ENCODE measurements at regions not wholly inside any gene's neighbourhood (a gene's known extent, or its start where the extent isn't known, plus 50 kb on each side); places are given as distances from the start of the nearest gene placed in this dataset.

GRCh38 chr1:101739146-101739545, 257.6 kb downstream of the OLFM3 start:
- ChIA-PET CTCF (no interaction called here), POLR2A (no interaction called here)
- no peak for DNase-seq (ENCODE audit: low read depth in 1 of 2, low spot score in 1 of 2)
- H3K4me3 ChIP-seq, result no peak overlapping the region
- no peak for FAIRE-seq
- H3K9me3 ChIP-seq, result no peaks in the 10 kb centered on the region
- no peaks in the 10 kb centered on the region for H3K4me1 ChIP-seq
- ATAC-seq, result no peak
- WGBS (ENCODE audit: missing lambda C conversion rate), result 34% methylated on average over 5 of the region's 6 CpGs
- H3K27ac ChIP-seq, result no peak overlapping the region
- no peak overlapping the region for H3K4me2 ChIP-seq
- no peak for TF ChIP-seq KDM5A (IDR thresholded peaks at IDR 0.05)
- TF ChIP-seq CTCF (IDR thresholded peaks at IDR 0.05), result no peak
- no peak for TF ChIP-seq JUNB (IDR thresholded peaks at IDR 0.05)
- TF ChIP-seq JUN (IDR thresholded peaks at IDR 0.05), result no peak
- no peak for TF ChIP-seq USF2 (IDR thresholded peaks at IDR 0.05)
- TF ChIP-seq HOXB13 (CRISPR knock-in tag; IDR thresholded peaks at IDR 0.05; ENCODE audit: low read depth), result no peak
- TF ChIP-seq CBX8 (IDR thresholded peaks at IDR 0.05), result no peak
- no peak for TF ChIP-seq ELK1 (IDR thresholded peaks at IDR 0.05; ENCODE audit: low read depth, low read length)
- no peak for TF ChIP-seq NR3C1 (IDR thresholded peaks at IDR 0.05)
- no peak for TF ChIP-seq ZFP36 (IDR thresholded peaks at IDR 0.05; ENCODE audit: borderline replicate concordance, partially characterized antibody)
- no peak for TF ChIP-seq SMC3 (IDR thresholded peaks at IDR 0.05)
- no peak for TF ChIP-seq POLR2AphosphoS2 (conservative IDR thresholded peaks at IDR 0.05; ENCODE audit: low read length)
- no peak for TF ChIP-seq RARB (CRISPR knock-in tag; IDR thresholded peaks at IDR 0.05)
- TF ChIP-seq MYC (IDR thresholded peaks at IDR 0.05; ENCODE audit: borderline replicate concordance, low read length), result no peak
- no peak for TF ChIP-seq MAZ (IDR thresholded peaks at IDR 0.05; ENCODE audit: borderline replicate concordance, low read depth, low read length)
- TF ChIP-seq MAFK (IDR thresholded peaks at IDR 0.05; ENCODE audit: partially characterized antibody), result no peak
- no peak for TF ChIP-seq CHD4 (IDR thresholded peaks at IDR 0.05; ENCODE audit: borderline replicate concordance)
- TF ChIP-seq E2F6 (IDR thresholded peaks at IDR 0.05; ENCODE audit: borderline replicate concordance, low read depth), result no peak
- TF ChIP-seq TFCP2L1 (CRISPR knock-in tag; IDR thresholded peaks at IDR 0.05), result no peak

GRCh38 chr1:101739826-101740330, 256.8 kb downstream of the OLFM3 start:
- Histone ChIP-seq H3K4me1 (no peaks in the 10 kb centered on the region), H3K4me2 (no peak overlapping the region), H3K27ac (no peak overlapping the region), H3K4me3 (no peak overlapping the region), H3K9me3 (no peaks in the 10 kb centered on the region)
- POLR2A ChIA-PET, result no interaction called here
- CTCF ChIA-PET, result no interaction called here
- no peak for DNase-seq (ENCODE audit: low read depth in 1 of 2, low spot score in 1 of 2)
- ATAC-seq, result no peak
- FAIRE-seq, result no peak
- WGBS (ENCODE audit: missing lambda C conversion rate), result 20% methylated on average over 1 of the region's 1 CpG
- TF ChIP-seq E2F6 (IDR thresholded peaks at IDR 0.05; ENCODE audit: borderline replicate concordance, low read depth) (no peak), ZNF302 (CRISPR knock-in tag; IDR thresholded peaks at IDR 0.05) (no peak), KDM1A (IDR thresholded peaks at IDR 0.05; ENCODE audit: low read depth) (no peak), JUN (IDR thresholded peaks at IDR 0.05) (no peak), ESRRA (IDR thresholded peaks at IDR 0.05; ENCODE audit: borderline replicate concordance, low read length) (no peak), MAFK (IDR thresholded peaks at IDR 0.05; ENCODE audit: partially characterized antibody) (no peak), TP53 (CRISPR knock-in tag; IDR thresholded peaks at IDR 0.05) (no peak), HDAC2 (IDR thresholded peaks at IDR 0.05) (no peak), HES2 (IDR thresholded peaks at IDR 0.05) (no peak), CHD4 (IDR thresholded peaks at IDR 0.05; ENCODE audit: borderline replicate concordance) (no peak), REST (IDR thresholded peaks at IDR 0.05) (no peak), TFCP2L1 (CRISPR knock-in tag; IDR thresholded peaks at IDR 0.05) (no peak), BHLHE40 (IDR thresholded peaks at IDR 0.05; ENCODE audit: low read depth, low read length) (no peak), EP300 (IDR thresholded peaks at IDR 0.05) (no peak), EHMT2 (IDR thresholded peaks at IDR 0.05; ENCODE audit: low read depth) (no peak), CHD2 (IDR thresholded peaks at IDR 0.05; ENCODE audit: low read length, partially characterized antibody) (no peak), CBX8 (IDR thresholded peaks at IDR 0.05) (no peak), MAZ (IDR thresholded peaks at IDR 0.05; ENCODE audit: borderline replicate concordance, low read depth, low read length) (no peak)

Measured in A549 (cell line).